ENCODE measurements at regions not wholly inside any gene's neighbourhood (a gene's known extent, or its start where the extent isn't known, plus 50 kb on each side); places are given as distances from the start of the nearest gene placed in this dataset.

DNA sequence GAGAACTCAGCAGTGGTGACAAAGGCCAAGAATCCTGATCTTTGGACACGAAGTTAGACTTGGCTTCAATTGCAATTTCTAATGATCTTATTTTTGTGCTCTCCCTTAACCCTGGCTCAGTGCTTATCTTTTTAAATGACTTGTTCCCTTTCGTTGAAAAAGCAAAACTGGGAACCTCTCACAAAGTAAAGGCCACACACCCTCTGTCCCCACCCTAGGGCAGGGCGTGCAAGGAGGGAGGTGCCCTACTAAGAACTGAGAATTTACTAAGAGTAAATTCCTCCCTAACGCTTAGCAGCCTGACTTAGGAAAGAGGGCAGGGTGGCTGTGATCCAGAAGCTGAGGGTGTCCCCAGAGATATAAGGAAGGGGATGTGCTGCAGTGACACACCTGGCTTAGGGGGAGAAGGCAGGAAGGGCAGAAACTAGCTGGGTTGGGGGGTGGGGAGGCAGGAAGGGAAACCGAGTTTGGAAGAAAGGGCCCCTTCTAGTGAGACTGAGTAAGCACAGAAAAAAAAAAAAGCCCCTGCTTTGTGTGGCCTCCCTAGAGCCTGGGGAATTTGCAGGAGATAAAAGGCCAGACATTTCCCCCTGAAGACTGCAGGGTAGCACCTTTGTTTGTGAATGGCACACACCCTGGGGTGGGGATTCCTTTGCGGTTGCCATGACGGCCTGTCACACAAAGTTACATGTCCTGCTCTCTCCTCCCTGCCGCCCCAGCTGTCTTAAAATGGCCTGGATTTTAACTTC, 435.1 kb downstream of the EFNB2 start:
- no TSS peak for BruUV-seq (replicated peaks)
- Histone ChIP-seq H3K9ac (ENCODE audit: low read length) (peak overlapping the region; percentile 14; the same call in 1 of the 2 replicates), H3K27me3 (ENCODE audit: insufficient read depth, low read length) (no peaks in the 10 kb centered on the region), H2AFZ (ENCODE audit: low read depth, low read length, poor library complexity, severe bottlenecking) (no peak overlapping the region), H3K9me3 (ENCODE audit: control insufficient read depth in 1 of 2, insufficient read depth in 1 of 2, low read depth in 1 of 2, low read length in 2 of 2) (no peaks in the 10 kb centered on the region), H3K4me3 (replicated peaks in 1 of 2; ENCODE audit: low read depth in 1 of 2, low read length in 2 of 2) (no peak overlapping the region), H3K27ac (ENCODE audit: low read depth, low read length) (peak overlapping the region; percentile 48), H3K79me2 (ENCODE audit: insufficient read depth, low read length) (no peaks in the 10 kb centered on the region), H3K4me1 (ENCODE audit: control insufficient read depth in 1 of 2, insufficient read depth in 2 of 2, low read length in 2 of 2) (peaks cover 87 to 93% of the 10 kb centered on the region in 2 experiments), H3K9me2 (ENCODE audit: insufficient read depth) (no peaks in the 10 kb centered on the region), H4K20me1 (ENCODE audit: insufficient read depth) (no peaks in the 10 kb centered on the region), H3K36me3 (ENCODE audit: control insufficient read depth in 1 of 2, insufficient read depth in 2 of 2, low read length in 2 of 2) (no peaks in the 10 kb centered on the region), H3K4me2 (ENCODE audit: low read length) (peak overlapping the region; percentile 54)
- intact Hi-C loops (cut with micrococcal nuclease): loop anchor here (5.0 kb wide), 2 partner anchors 42 to 183 kb away; no protein-coding TSS in a partner anchor
- RAD21 ChIA-PET (ENCODE audit: low non-redundant PET in 1 of 2, low total read pairs in 2 of 2, uncharacterized antibody in 2 of 2, unreplicated experiment in 2 of 2): no interaction called here
- TF ChIP-seq POLR2A (IDR thresholded peaks at IDR 0.05; ENCODE audit: borderline replicate concordance, extremely low read depth, insufficient read depth, insufficient read length) (no peak), SP1 (IDR thresholded peaks at IDR 0.05; ENCODE audit: low read depth) (0 out of 2 replicates have a peak, but pooled peaks have one; percentile 32), ZNF274 (IDR thresholded peaks at IDR 0.05; ENCODE audit: low read depth, low read length) (no peak), EZH2 (IDR thresholded peaks at IDR 0.05) (no peak), SIN3A (IDR thresholded peaks at IDR 0.05; ENCODE audit: low read depth) (no peak), YY1 (IDR thresholded peaks at IDR 0.05; ENCODE audit: extremely low read depth, insufficient replicate concordance, low read depth, low read length) (no peak), POLR2AphosphoS5 (IDR thresholded peaks at IDR 0.05; ENCODE audit: low read depth, low read length) (no peak), CBX3 (IDR thresholded peaks at IDR 0.05; ENCODE audit: low read depth) (no peak), SRF (IDR thresholded peaks at IDR 0.05; ENCODE audit: low read depth) (no peak), ZFX (IDR thresholded peaks at IDR 0.05) (no peak), TCF7L2 (IDR thresholded peaks at IDR 0.05; ENCODE audit: borderline replicate concordance, extremely low read depth, insufficient read depth, insufficient read length) (no peak), EGR1 (IDR thresholded peaks at IDR 0.05; ENCODE audit: low read depth) (no peak), RAD21 (IDR thresholded peaks at IDR 0.05; ENCODE audit: low read depth) (peak; percentile 5; the same call in 1 of the 2 replicates)
- TF ChIP-seq, protein P1, sequence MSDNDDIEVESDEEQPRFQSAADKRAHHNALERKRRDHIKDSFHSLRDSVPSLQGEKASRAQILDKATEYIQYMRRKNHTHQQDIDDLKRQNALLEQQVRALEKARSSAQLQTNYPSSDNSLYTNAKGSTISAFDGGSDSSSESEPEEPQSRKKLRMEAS (IDR thresholded peaks at IDR 0.05): no peak
- TF ChIP-seq, protein P2, sequence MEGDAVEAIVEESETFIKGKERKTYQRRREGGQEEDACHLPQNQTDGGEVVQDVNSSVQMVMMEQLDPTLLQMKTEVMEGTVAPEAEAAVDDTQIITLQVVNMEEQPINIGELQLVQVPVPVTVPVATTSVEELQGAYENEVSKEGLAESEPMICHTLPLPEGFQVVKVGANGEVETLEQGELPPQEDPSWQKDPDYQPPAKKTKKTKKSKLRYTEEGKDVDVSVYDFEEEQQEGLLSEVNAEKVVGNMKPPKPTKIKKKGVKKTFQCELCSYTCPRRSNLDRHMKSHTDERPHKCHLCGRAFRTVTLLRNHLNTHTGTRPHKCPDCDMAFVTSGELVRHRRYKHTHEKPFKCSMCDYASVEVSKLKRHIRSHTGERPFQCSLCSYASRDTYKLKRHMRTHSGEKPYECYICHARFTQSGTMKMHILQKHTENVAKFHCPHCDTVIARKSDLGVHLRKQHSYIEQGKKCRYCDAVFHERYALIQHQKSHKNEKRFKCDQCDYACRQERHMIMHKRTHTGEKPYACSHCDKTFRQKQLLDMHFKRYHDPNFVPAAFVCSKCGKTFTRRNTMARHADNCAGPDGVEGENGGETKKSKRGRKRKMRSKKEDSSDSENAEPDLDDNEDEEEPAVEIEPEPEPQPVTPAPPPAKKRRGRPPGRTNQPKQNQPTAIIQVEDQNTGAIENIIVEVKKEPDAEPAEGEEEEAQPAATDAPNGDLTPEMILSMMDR (IDR thresholded peaks at IDR 0.05 in 2 of 3, conservative IDR thresholded peaks at IDR 0.05 in 1 of 3; ENCODE audit: borderline replicate concordance in 1 of 3, insufficient read depth in 1 of 3, low read depth in 2 of 3, low read length in 2 of 3): no peak
- TF ChIP-seq, protein P3, sequence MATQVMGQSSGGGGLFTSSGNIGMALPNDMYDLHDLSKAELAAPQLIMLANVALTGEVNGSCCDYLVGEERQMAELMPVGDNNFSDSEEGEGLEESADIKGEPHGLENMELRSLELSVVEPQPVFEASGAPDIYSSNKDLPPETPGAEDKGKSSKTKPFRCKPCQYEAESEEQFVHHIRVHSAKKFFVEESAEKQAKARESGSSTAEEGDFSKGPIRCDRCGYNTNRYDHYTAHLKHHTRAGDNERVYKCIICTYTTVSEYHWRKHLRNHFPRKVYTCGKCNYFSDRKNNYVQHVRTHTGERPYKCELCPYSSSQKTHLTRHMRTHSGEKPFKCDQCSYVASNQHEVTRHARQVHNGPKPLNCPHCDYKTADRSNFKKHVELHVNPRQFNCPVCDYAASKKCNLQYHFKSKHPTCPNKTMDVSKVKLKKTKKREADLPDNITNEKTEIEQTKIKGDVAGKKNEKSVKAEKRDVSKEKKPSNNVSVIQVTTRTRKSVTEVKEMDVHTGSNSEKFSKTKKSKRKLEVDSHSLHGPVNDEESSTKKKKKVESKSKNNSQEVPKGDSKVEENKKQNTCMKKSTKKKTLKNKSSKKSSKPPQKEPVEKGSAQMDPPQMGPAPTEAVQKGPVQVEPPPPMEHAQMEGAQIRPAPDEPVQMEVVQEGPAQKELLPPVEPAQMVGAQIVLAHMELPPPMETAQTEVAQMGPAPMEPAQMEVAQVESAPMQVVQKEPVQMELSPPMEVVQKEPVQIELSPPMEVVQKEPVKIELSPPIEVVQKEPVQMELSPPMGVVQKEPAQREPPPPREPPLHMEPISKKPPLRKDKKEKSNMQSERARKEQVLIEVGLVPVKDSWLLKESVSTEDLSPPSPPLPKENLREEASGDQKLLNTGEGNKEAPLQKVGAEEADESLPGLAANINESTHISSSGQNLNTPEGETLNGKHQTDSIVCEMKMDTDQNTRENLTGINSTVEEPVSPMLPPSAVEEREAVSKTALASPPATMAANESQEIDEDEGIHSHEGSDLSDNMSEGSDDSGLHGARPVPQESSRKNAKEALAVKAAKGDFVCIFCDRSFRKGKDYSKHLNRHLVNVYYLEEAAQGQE (IDR thresholded peaks at IDR 0.05; ENCODE audit: low read depth): no peak
- TF ChIP-seq, protein P4, sequence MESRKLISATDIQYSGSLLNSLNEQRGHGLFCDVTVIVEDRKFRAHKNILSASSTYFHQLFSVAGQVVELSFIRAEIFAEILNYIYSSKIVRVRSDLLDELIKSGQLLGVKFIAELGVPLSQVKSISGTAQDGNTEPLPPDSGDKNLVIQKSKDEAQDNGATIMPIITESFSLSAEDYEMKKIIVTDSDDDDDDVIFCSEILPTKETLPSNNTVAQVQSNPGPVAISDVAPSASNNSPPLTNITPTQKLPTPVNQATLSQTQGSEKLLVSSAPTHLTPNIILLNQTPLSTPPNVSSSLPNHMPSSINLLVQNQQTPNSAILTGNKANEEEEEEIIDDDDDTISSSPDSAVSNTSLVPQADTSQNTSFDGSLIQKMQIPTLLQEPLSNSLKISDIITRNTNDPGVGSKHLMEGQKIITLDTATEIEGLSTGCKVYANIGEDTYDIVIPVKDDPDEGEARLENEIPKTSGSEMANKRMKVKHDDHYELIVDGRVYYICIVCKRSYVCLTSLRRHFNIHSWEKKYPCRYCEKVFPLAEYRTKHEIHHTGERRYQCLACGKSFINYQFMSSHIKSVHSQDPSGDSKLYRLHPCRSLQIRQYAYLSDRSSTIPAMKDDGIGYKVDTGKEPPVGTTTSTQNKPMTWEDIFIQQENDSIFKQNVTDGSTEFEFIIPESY (IDR thresholded peaks at IDR 0.05; ENCODE audit: extremely low read depth, insufficient replicate concordance, low read length): no peak
- peak; percentile 28 for ATAC-seq
- POLR2A ChIA-PET: no interaction called here
- DNase-seq (ENCODE audit: low read depth, low spot score): peak; percentile 46
- CTCF ChIA-PET: no interaction called here

Measured in HCT116 (cell line).